Panc1 (cell line): ENCODE measurements at regions not wholly inside any gene's neighbourhood (a gene's known extent, or its start where the extent isn't known, plus 50 kb on each side); places are given as distances from the start of the nearest gene placed in this dataset.

Experiments
- ATAC-seq: fragments of 200-7000 bp; cut with Tn5 transposase; 2 replicates; pipeline ENCODE4 v1.9.1; 2020; ENCODE audit warnings: mild to moderate bottlenecking, moderate library complexity
- BruUV-seq: library from RNA; stranded (reverse); fragments of 400-500 nt; replicated peaks from 2 replicates; lab custom pipeline; 2021; lab: Mats Ljungman, UMichigan
- CTCF ChIA-PET: fragments of 300-600 bp; sonication (Branson Sonifier 250); formaldehyde crosslinking; loops from one replicate; lab custom pipeline; 2022; ENCODE audit warnings: antibody characterized with exemption; lab: Charles Lee
- POLR2A ChIA-PET: fragments of 300-600 bp; sonication (Branson Sonifier 250); formaldehyde crosslinking; loops from one replicate; lab custom pipeline; 2022; ENCODE audit warnings: antibody characterized with exemption; lab: Charles Lee
- DNase-seq: peaks from one replicate; pipeline ENCODE4 v3.0.0-alpha.2; 2010; ENCODE audit warnings: low read depth, low spot score
- H3K27ac ChIP-seq: 2 replicates; pipeline ENCODE4 v1.5.1; 2011; ENCODE audit warnings: mild to moderate bottlenecking, low read length, inconsistent platforms
- H3K27me3 ChIP-seq: fragments of 200-500 bp; sonication (Bioruptor generic); 2 replicates; pipeline ENCODE4 v1.6.0; 2014; ENCODE audit warnings: low read length, inconsistent platforms; ENCODE audit not compliant: control insufficient read depth, insufficient read depth
- H3K36me3 ChIP-seq: fragments of 200-500 bp; sonication (Bioruptor generic); 2 replicates; pipeline ENCODE4 v1.5.1; 2014; ENCODE audit warnings: inconsistent platforms, mild to moderate bottlenecking, low read length, moderate library complexity; ENCODE audit not compliant: control insufficient read depth, insufficient read depth
- H3K4me1 ChIP-seq: 2 replicates; pipeline ENCODE4 v1.5.1; 2011; ENCODE audit warnings: inconsistent platforms, mild to moderate bottlenecking, low read length, moderate library complexity; ENCODE audit not compliant: control insufficient read depth, insufficient read depth
- H3K4me3 ChIP-seq, 2 experiments: 2 replicates each; pipeline ENCODE4 v1.5.1; 2011 to 2012; ENCODE audit warnings: low read depth in 2 of 2, low read length in 2 of 2, mild to moderate bottlenecking in 2 of 2, inconsistent platforms in 1 of 2, moderate library complexity in 1 of 2
- H3K9me3 ChIP-seq: fragments of 200-500 bp; sonication (Bioruptor generic); 2 replicates; pipeline ENCODE4 v1.5.1; 2014; ENCODE audit warnings: low read depth, mild to moderate bottlenecking, inconsistent platforms, low read length, moderate library complexity; ENCODE audit not compliant: control insufficient read depth, insufficient read depth
- CTCF ChIP-seq: fragments of 450-650 bp; IDR thresholded peaks from 2 replicates; pipeline ENCODE4 v1.5.1; 2017; ENCODE audit warnings: mild to moderate bottlenecking
- POLR2AphosphoS5 ChIP-seq: IDR thresholded peaks from 2 replicates; pipeline ENCODE4 v1.6.1; 2012; ENCODE audit warnings: mild to moderate bottlenecking, low read depth, low read length, moderate library complexity
- SIN3A ChIP-seq: IDR thresholded peaks from 2 replicates; pipeline ENCODE4 v1.6.1; 2012; ENCODE audit warnings: low read depth, mild to moderate bottlenecking, low read length, moderate library complexity, borderline replicate concordance; ENCODE audit not compliant: insufficient read depth
- TCF7L2 ChIP-seq: IDR thresholded peaks from 2 replicates; pipeline ENCODE4 v1.6.1; 2011; ENCODE audit warnings: mild to moderate bottlenecking, low read depth, low read length, inconsistent platforms
- in situ Hi-C: cut with HindIII; loops from 2 replicates; pipeline ENCODE4 v1.10.0; 2016; ENCODE audit warnings: low sequenced_read_pairs, low pct_unique_long_range_greater_than_20kb
- intact Hi-C: fragments of 100-400 bp; cut with micrococcal nuclease; formaldehyde crosslinking; loops from one replicate; pipeline ENCODE4 v1.10.0; 2022; ENCODE audit not compliant: unreplicated experiment
- TF ChIP-seq, protein P1 (sequence below), 2 experiments: IDR thresholded peaks; 2 replicates each; pipeline ENCODE4 v1.6.1; 2011 to 2012; ENCODE audit warnings: low read depth in 2 of 2, control low read depth in 1 of 2, low read length in 1 of 2, mild to moderate bottlenecking in 1 of 2, moderate library complexity in 1 of 2; ENCODE audit not compliant: insufficient read depth in 1 of 2

DNA sequence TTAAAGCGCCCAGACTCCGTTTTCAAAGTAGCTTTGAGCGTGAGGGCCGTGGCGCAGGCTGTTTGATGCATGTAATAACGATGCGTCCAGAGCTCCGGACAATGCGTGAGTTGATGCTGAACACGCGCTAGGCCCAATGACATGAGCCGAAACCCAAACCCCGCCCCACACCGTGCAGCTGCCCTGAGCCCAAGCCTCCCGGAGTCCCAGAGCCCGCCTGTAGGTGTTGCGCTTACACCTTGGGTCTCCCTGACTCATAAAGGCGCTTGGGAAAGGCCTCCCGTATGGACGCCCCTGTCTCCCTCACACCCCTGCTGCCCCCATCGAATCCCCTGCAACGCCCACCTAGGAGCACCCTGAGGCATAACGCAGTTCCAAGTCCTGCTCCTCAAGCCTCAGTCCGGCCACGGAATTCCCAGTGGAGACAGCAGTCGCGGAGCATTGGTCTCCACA, 87.6 kb downstream of the ERMARD start:
- Histone ChIP-seq H3K27ac (no peak overlapping the region), H3K36me3 (no peaks in the 10 kb centered on the region), H3K4me1 (no peaks in the 10 kb centered on the region), H3K27me3 (peaks cover 32% of the 10 kb centered on the region), H3K4me3 (no peak overlapping the region), H3K9me3 (no peaks in the 10 kb centered on the region)
- DNase-seq (no peak), ATAC-seq (no peak)
- POLR2A ChIA-PET: no interaction called here
- CTCF ChIA-PET: no interaction called here
- in situ Hi-C loops: no loop called here
- intact Hi-C loops: no loop called here
- BruUV-seq: no TSS peak
- TF ChIP-seq SIN3A (no peak), TCF7L2 (no peak), POLR2AphosphoS5 (no peak), CTCF (no peak)
- TF ChIP-seq, protein P1, sequence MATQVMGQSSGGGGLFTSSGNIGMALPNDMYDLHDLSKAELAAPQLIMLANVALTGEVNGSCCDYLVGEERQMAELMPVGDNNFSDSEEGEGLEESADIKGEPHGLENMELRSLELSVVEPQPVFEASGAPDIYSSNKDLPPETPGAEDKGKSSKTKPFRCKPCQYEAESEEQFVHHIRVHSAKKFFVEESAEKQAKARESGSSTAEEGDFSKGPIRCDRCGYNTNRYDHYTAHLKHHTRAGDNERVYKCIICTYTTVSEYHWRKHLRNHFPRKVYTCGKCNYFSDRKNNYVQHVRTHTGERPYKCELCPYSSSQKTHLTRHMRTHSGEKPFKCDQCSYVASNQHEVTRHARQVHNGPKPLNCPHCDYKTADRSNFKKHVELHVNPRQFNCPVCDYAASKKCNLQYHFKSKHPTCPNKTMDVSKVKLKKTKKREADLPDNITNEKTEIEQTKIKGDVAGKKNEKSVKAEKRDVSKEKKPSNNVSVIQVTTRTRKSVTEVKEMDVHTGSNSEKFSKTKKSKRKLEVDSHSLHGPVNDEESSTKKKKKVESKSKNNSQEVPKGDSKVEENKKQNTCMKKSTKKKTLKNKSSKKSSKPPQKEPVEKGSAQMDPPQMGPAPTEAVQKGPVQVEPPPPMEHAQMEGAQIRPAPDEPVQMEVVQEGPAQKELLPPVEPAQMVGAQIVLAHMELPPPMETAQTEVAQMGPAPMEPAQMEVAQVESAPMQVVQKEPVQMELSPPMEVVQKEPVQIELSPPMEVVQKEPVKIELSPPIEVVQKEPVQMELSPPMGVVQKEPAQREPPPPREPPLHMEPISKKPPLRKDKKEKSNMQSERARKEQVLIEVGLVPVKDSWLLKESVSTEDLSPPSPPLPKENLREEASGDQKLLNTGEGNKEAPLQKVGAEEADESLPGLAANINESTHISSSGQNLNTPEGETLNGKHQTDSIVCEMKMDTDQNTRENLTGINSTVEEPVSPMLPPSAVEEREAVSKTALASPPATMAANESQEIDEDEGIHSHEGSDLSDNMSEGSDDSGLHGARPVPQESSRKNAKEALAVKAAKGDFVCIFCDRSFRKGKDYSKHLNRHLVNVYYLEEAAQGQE (IDR thresholded peaks at IDR 0.05; ENCODE audit: insufficient read depth in 1 of 2, low read depth in 2 of 2, low read length in 1 of 2): no peak

DNA sequence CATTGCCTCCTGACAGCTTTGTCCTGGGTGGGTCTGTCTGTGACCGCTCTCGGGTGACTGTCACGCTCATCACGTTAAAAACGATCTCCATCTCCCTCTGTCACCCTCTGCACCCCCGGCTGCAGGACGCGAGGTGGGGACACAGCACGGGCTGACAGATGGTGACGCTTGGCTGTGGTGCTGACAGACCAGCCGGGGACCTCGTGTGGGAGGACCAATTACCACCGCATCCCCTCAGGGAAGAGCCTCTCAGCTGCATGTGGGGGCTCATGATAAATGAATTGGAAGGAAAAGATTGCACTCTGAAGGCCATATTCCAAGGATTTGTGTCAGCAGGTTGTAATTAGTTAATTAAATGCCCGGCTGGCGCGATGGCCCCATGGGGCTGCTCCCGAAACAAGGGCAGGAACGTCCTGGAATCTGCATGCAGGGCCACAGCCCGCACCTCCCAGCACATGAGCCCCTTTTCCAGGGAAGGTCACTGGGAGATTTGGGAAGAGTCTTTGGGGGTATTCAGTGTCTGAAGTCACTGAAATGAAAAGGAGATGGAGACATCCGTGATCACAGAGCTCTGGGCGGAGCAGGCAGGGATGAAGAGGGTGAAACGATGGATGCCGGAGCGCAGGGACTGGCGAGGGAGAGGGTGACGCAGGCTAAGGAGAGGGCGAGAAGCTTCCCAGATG, 87.1 kb downstream of the ERMARD start:
- TF ChIP-seq TCF7L2 (no peak), SIN3A (no peak), CTCF (no peak), POLR2AphosphoS5 (no peak)
- TF ChIP-seq, protein P1 (IDR thresholded peaks at IDR 0.05; ENCODE audit: insufficient read depth in 1 of 2, low read depth in 2 of 2, low read length in 1 of 2): no peak
- H3K9me3 ChIP-seq: no peaks in the 10 kb centered on the region
- ChIA-PET POLR2A (no interaction called here), CTCF (no interaction called here)
- peaks cover 32% of the 10 kb centered on the region for H3K27me3 ChIP-seq
- in situ Hi-C loops: no loop called here
- BruUV-seq: no TSS peak
- no peaks in the 10 kb centered on the region for H3K4me1 ChIP-seq
- no peak overlapping the region for H3K27ac ChIP-seq
- DNase-seq (no peak), ATAC-seq (no peak)
- no peak overlapping the region for H3K4me3 ChIP-seq
- no peaks in the 10 kb centered on the region for H3K36me3 ChIP-seq
- intact Hi-C loops: no loop called here
